ENCODE measurements at regions not wholly inside any gene's neighbourhood (a gene's known extent, or its start where the extent isn't known, plus 50 kb on each side); places are given as distances from the start of the nearest gene placed in this dataset.

DNA sequence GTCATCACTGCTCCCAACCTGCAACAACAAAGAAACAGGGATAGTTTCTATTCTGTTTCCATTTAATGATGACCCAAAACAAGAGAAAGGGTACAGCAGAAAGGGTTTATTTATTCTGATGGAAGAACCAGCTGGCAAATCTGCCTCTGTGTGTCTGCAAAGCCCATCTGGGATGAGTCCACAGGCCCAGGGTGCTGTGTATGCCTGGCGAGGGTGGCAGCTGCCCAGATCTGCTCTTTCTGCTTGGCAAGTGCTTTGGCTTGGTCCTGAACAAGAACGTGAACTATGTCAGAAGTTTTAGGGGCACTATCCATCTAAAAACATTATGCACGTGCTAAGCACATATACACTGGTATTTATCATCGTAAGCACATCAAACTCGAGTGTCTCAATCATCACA is 333.8 kb downstream of the CXCL12 start:
- DNase-seq = no peak

- no peak for DNase-seq
These were observed 335.4 kb downstream of the CXCL12 start for GRCh38 chr10:44049301-44050015.

DNA sequence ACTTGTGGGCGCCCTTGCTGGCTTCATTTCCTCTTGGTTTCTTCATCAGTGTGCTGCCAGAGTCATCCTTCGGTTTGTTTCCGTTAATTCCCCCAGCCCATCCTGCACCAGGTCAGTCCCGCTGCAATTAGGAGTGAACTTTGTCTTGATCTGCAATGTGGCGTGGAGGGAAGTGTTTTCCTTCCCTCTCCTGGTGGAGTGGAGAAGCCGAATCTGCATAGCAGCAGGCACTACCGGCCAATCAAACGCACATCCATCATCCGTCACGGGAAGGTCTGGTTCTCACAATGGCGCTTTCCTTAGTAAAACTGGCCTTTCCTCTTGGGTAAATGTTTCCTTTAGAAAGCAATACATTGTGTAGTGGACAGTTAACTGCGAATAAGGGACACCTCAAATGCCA is 337.5 kb downstream of the CXCL12 start:
- DNase-seq = no peak

DNA sequence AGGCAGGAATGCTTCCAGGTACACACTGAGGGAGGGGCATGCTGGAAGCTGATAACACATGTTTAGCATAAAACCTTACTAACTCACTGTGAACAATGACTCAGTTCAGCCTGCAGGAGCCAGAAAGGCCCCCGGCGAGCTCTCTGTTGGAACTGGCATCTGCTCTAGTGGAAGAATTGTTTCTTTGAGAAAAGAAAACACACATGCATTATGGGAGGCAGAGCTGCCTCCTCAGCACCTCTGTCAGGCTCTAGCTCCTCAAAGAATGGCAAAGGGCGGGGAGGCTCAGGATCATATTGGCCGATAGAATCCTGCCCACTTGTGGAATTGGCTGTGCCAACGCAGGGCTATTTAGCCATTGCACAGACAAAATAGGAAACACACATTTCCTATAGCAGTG is 338.3 kb downstream of the CXCL12 start:
- no peak for DNase-seq

DNA sequence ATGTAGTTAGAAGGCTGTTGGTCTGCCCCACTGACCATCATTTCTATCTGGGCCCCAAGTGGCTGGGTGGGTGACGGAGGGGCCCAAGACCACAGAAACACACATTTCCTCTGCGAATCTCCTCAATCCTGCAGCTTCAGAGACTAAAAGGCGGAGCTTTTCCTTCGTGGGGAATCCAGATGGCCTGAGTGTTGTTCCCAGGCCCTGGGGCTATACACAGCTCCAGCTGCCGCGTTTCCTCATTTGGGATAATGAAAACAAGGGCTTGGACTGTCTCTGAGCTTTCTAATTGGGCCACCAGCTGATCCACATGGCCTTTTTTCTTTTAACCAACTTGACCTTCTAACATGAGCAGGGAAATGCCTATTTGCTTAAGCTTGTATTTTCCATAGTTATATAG is 339.9 kb downstream of the CXCL12 start:
- no peak for DNase-seq

DNA sequence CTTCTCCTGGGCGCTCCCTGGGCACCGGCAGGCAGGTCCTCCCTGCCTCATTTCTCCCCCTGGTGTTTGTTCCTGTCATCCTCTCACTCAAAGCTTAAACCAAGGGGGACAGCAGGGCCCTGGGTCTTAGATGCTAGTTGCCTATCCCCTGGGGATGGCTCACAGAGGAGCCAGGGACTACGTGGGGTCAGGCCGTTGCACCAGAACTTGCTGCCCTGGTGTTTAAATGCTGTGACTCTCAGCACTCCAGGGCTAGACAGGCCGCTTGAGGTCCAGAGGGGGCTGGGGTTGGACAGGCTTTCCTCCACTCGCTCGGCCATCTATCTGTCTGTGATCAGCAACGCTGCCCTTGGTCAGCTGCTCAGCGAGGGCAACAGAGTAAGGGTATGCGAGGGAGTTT is 340.3 kb downstream of the CXCL12 start:
- no peak for DNase-seq

- no peak for DNase-seq
These were observed 341.1 kb downstream of the CXCL12 start for GRCh38 chr10:44043646-44044375.

DNA sequence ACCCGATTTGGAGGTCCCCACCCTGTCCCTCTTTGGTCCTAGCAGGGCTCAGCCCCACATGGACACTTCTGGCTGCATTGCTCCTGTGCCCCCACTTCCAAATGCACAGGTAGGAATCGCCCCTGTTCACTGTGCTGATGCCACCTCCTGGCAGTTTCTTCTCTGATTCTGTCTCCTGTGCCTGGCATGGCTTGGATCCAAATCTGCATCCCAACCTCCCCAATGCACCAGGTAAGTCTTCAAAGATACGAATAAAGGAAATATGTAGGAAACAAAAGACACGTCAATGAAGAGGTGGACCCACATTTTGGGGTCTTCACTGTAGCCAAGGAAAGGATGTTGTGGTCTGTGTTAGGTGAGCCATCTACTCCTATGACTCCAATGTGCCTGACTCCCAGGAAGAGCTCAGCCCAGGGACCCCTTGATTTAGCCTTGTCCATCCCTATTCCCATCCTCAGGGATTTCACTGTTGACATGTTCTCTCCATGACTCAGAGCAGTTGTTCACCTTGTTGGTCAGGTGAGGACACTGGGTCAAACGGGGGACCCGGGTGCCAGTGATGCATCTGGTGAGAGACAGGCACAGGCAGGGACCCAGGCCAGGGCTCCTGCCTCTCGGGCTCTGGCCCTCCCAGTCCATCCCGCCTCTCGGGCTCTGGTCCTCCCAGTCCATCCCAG is 341.8 kb downstream of the CXCL12 start:
- no peak for DNase-seq

- DNase-seq = no peak
These were observed 342.7 kb downstream of the CXCL12 start for GRCh38 chr10:44042075-44042770.

DNA sequence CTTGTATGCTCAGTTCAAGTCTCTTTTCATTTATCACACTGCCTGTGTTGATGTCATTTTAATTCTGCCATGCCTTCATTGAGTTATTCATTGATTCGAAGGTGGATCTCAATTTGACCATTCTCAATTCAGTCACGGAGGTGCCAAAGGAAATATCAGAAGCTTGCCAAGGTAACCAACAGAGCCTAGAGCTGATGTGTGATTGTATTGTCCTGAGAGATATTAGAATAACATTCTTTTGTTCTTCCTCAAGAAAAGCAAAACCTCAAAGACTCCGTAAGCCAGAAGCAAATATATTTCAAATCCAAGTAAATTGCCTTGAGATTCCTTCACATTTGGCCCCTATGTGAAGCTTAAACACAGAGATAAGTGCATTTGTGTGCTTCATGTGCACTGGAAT is 345.3 kb downstream of the CXCL12 start:
- DNase-seq = no peak

GRCh38 chr10:44036425-44036824 is 348.5 kb downstream of the CXCL12 start:
- no peak for DNase-seq

GRCh38 chr10:44035474-44036197 is 349.3 kb downstream of the CXCL12 start:
- no peak for DNase-seq

GRCh38 chr10:44034946-44035345 is 350.0 kb downstream of the CXCL12 start:
- no peak for DNase-seq

GRCh38 chr10:44033008-44033407 is 351.9 kb downstream of the CXCL12 start:
- no peak for DNase-seq

GRCh38 chr10:44032216-44032615 is 352.7 kb downstream of the CXCL12 start:
- DNase-seq = no peak

GRCh38 chr10:44030738-44031137 is 354.2 kb downstream of the CXCL12 start:
- no peak for DNase-seq

DNA sequence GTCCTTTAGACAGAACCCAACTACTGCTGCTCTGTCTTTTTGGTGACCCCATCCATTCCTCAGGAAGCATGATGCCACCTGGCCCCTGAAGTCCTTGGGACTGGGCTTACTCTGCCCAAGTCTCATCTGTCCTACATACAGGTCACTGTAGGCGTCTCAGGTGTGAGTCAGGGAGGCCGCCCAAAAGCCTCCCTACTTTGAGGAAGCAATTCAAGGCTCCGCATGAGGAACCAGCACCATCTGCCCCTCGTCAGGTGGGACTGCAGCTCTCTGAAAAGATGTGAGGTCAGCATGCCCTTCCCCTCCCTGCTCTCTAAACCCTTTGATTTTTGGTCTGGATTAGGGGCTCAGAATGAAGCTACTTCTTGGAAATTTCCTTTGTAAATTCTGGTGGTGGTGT is 354.8 kb downstream of the CXCL12 start:
- peak in 1 of 5 experiments; percentile 9 for DNase-seq

DNA sequence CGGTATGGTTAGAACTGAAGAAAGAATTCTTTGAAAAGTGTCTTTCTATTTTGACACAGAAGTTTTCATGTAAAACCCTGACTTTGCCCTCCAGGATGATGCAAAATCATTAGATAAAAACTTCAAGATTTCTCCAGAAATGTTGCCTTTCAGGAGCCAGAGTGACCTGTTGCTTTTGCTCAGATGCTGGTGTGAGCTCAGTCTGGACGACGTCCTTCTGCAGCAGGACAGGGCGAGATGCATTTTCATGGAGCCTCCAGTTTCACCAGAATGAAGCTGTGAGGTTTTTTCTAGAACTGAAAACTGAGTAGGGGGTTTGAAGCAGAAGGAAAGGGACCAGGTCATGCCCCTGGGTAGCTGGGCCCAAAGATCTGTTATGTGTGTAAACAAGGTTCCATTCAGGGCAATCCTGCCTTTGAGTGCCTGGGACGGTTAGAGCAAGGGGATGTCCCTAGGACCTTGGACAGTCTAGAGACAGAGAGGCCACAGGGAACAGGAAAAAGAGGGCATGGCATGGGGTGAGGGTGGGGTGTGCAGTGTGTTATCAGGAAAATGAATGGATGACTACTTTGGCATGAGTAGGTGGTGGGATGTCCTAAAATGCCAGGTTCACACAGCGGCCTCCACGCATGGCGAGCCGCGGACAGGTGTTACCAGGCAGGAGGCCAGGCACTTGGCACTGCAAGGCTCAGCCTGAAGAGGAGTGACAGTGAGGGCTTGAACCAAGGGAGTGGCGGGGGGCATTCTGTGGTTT is 356.3 kb downstream of the CXCL12 start:
- no peak for DNase-seq

- DNase-seq = no peak
These were observed 360.4 kb downstream of the CXCL12 start for GRCh38 chr10:44024356-44025116.

DNA sequence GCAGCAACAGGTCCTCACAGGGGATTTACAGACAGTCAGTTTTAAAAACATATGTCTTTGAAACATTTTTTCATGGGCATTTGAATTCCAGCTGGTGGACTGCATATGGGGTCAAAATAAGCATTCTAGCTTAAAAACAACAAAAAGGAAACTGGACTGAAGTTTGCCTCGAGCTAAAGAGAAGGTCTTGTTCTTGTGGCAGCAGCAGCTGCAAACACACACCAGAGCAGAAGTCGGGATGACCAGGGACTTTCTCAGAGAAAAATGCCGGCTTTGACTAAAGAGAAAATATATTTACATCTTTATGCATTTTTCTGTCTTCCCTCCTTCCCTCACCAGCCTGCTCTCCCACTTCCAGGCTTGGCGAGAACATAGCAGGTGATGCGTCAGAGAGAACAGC is 361.4 kb downstream of the CXCL12 start:
- no peak for DNase-seq

GRCh38 chr10:44022203-44022602 is 362.7 kb downstream of the CXCL12 start:
- no peak for DNase-seq

All from T-helper 2 cell (primary cell).